Fibroblast of lung (primary cell): ENCODE measurements at regions not wholly inside any gene's neighbourhood (a gene's known extent, or its start where the extent isn't known, plus 50 kb on each side); places are given as distances from the start of the nearest gene placed in this dataset.

Experiments used
- CTCF ChIP-seq, 2 donors: IDR thresholded peaks in 1 of 2; conservative IDR thresholded peaks in 1 of 2; 1 replicate in 1 of 2; 2 replicates in 1 of 2; pipeline ENCODE4 v1.5.1; 2011 to 2012; ENCODE audit warnings: low read length in 2 of 2, control low read depth in 1 of 2, inconsistent platforms in 1 of 2, low read depth in 1 of 2, mild to moderate bottlenecking in 1 of 2
- EZH2 ChIP-seq: IDR thresholded peaks from 2 replicates; pipeline ENCODE4 v1.5.1; 2012; ENCODE audit warnings: low read length, control low read depth, mild to moderate bottlenecking; ENCODE audit errors: missing control alignments

GRCh38 chr11:110838808-110839207 is 126.6 kb upstream of the ARHGAP20 start:
- TF ChIP-seq CTCF (conservative IDR thresholded peaks at IDR 0.05 in 1 of 2, IDR thresholded peaks at IDR 0.05 in 1 of 2; ENCODE audit: low read depth in 1 of 2, low read length in 2 of 2): no peak
- no peak for TF ChIP-seq EZH2
